HL-60/S4 treated with retinoic acid at 250 ng/mL for 4 days and 3 days (cell line): ENCODE measurements at regions not wholly inside any gene's neighbourhood (a gene's known extent, or its start where the extent isn't known, plus 50 kb on each side); places are given as distances from the start of the nearest gene placed in this dataset.

Source experiments
- in situ Hi-C: fragments of 300-500 bp; cut with MboI; formaldehyde crosslinking; loops from 2 replicates; pipeline ENCODE4 v1.7.0; 2022; ENCODE audit warnings: low sequenced_read_pairs

- in situ Hi-C loops, result loop anchor here (25.0 kb wide), 1 partner anchor 517 kb away; no protein-coding TSS in a partner anchor
These were observed 120.5 kb downstream of the PMAIP1 start for GRCh38 chr18:60020107-60020925.

DNA sequence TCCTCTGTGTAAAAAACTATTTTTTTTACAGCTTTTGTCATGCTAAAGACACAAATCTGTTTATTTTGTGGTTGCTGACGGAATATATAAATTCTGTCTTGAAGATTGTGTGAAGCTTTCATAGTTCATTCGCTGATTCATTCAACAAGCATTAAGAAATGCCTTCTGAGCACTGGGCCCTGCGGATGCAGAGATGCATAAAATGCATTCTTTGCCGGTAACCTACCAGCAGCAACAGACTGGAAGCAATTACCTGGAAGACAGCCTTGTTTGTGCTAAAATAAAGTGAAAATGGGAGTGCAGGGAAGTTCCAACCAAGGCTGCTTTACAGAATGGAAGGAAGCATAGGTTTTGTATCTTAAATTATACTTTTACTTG lies 119.7 kb downstream of the PMAIP1 start:
- in situ Hi-C loops, result loop anchor here (25.0 kb wide), 1 partner anchor 518 kb away; no protein-coding TSS in a partner anchor

- in situ Hi-C loops, result loop anchor here (25.0 kb wide), 1 partner anchor 518 kb away; no protein-coding TSS in a partner anchor
These were observed 119.0 kb downstream of the PMAIP1 start for GRCh38 chr18:60018618-60019462.

- in situ Hi-C loops, result loop anchor here (25.0 kb wide), 1 partner anchor 519 kb away; no protein-coding TSS in a partner anchor
These were observed 118.3 kb downstream of the PMAIP1 start for GRCh38 chr18:60018134-60018533.

- in situ Hi-C loops, result loop anchor here (25.0 kb wide), 1 partner anchor 520 kb away; no protein-coding TSS in a partner anchor
These were observed 117.6 kb downstream of the PMAIP1 start for GRCh38 chr18:60017371-60017770.

DNA sequence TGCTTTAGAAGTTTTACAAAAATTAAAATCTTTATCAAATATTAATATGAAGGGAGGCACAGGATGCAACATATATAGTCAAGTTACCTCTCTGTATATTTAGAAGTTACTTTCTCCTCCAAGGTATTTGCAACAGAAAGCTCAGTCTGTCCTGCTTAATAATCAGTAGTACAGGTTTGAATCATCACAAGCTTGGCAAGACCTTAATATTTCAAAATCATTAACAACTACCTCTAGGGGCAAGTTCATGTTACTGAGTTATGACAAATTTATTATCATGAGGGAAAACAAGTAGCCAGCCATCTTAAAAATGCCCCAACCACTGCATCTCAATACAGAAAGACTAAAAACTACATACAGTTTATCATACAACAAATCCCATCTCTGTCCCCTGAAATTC lies 116.0 kb downstream of the PMAIP1 start:
- in situ Hi-C loops, result loop anchor here (25.0 kb wide), 1 partner anchor 521 kb away; no protein-coding TSS in a partner anchor

- in situ Hi-C loops, result loop anchor here (25.0 kb wide), 1 partner anchor 524 kb away; no protein-coding TSS in a partner anchor
These were observed 113.4 kb downstream of the PMAIP1 start for GRCh38 chr18:60013148-60013547.

DNA sequence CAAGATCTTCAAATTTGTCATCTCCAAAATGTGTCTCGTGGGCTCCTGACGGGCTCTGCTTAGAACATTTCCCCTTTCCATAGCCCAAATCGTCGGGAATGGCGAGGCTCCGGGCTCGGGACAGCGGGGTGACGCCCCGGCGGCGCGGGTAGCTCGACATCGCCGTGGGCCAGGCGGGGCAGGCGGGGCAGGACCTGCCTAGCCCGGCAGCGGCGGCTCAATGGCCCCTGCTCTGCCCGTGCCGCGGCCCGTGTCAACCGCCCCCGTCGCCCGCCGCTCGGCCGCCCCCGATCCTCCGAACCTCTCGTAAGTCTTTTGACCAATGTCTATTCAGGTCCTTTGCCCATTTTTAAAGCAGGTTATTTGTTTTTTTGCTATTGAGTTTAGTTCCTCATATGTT lies 111.2 kb downstream of the PMAIP1 start:
- in situ Hi-C loops, result loop anchor here (25.0 kb wide), 1 partner anchor 526 kb away; no protein-coding TSS in a partner anchor

- in situ Hi-C loops, result loop anchor here (25.0 kb wide), 1 partner anchor 527 kb away; no protein-coding TSS in a partner anchor
These were observed 110.7 kb downstream of the PMAIP1 start for GRCh38 chr18:60010513-60010912.

DNA sequence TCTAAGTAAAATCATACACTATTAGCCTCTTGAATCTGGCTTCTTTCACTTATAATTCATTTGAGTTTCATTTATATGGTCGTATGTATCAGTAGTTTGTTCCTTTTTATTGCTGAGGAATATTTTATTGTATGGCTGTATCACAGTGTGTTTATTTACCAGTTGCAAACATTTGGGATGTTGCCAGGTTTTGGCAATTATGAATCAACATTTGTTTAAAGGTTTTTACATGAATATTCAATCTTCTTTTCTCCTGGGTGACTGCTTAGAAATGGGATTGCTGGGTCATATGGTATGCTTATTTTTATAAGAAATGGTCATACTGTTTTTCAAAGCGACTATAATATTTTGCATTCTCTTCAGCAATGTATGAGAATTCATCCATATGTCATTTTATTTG lies 107.9 kb downstream of the PMAIP1 start:
- in situ Hi-C loops, result loop anchor here (25.0 kb wide), 1 partner anchor 530 kb away; no protein-coding TSS in a partner anchor

DNA sequence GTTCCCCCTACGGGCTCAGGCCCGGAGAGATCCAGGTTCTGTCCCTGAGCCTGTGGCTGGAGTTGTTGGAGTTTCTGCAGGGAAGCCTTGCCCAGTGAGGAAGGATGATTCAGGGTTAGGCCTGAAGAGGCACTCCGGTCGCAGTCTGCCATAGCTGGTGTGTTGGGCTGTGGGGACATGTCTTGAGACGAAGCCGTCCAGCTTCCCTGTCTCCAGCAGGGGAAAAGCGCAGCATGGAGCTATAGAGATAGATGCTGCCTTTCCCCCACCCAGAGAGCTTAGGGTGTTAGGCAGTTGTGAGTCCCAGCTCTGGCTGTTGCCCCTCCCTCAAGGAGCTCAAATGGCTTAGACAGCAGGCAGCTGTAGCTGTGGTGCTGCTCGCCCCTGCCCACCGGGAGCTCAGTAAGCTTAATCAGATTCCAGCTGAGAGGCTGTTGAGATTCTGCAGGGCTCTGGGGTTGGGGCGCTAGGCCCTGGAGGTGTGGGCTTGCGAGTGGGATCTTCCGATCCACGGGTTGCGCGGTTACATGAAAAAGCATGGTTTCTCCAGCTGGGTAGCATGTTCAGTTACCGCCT lies 103.9 kb downstream of the PMAIP1 start:
- in situ Hi-C loops, result loop anchor here (25.0 kb wide), 1 partner anchor 534 kb away; no protein-coding TSS in a partner anchor

DNA sequence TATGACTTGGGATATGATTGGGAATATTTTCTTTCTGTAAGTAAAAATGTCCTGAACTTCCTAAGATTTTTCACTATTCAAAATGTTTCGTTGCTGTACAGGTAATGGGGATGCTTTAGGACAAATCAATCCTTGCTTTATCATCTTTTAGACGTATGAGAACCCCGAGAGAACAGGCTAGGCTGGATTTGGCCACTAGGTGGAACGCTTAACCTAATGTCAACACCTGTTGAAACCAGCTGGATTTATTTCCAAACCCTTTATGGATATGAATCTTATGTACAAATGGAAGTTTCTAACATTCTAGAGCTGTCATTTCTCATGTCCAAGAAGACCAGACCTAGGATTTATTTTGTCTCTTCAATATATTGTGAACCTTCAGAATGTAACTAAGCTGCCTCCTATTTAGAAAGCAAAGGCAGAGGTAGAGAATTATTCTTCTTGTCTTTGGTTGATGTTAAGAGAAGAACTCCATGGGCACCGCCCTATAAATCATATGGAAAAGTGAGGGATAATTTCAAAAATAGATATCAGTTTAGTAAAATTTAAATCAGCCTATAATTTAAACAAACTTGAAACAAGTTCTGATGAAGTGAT lies 96.7 kb downstream of the PMAIP1 start:
- in situ Hi-C loops, result loop anchor here (25.0 kb wide), 1 partner anchor 159 kb away; no protein-coding TSS in a partner anchor

DNA sequence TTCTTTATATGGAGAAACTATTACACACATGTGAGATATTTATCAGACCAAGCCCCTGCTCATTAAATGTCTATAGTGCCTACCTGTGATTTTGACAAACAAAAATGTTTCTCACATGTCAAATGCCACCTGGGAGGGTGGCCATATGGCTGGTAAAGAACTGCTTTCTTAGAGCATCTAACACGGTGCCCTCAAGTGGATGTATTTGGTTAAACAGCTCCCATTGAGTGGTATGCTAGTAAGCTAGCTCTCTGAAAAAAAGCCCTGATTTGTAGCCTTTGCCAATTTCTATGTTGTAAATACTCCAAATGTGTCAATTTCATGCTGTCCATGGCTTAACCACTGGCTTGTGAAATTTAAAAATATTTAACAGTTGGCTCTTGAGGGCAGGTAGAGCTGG lies 94.6 kb downstream of the PMAIP1 start:
- in situ Hi-C loops, result loop anchor here (25.0 kb wide), 1 partner anchor 157 kb away; no protein-coding TSS in a partner anchor

DNA sequence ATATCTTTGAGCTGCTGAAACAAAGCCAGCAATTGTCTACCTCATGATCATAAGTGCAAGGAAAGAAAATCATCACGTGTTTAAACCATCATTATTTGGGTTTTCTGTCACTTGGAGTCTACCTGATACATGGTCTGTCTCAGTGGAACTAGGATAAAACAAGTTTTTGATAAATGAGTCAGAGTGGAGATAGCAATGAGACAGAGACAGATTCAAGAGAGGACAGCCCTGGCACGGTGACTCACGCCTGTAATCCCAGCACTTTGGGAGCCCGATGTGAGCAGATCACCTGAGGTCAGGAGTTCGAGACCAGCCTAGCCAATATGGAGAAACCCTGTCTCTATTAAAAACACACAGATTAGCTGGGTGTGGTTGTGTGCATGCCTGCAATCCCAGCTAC lies 93.8 kb downstream of the PMAIP1 start:
- in situ Hi-C loops, result loop anchor here (25.0 kb wide), 1 partner anchor 156 kb away; no protein-coding TSS in a partner anchor

DNA sequence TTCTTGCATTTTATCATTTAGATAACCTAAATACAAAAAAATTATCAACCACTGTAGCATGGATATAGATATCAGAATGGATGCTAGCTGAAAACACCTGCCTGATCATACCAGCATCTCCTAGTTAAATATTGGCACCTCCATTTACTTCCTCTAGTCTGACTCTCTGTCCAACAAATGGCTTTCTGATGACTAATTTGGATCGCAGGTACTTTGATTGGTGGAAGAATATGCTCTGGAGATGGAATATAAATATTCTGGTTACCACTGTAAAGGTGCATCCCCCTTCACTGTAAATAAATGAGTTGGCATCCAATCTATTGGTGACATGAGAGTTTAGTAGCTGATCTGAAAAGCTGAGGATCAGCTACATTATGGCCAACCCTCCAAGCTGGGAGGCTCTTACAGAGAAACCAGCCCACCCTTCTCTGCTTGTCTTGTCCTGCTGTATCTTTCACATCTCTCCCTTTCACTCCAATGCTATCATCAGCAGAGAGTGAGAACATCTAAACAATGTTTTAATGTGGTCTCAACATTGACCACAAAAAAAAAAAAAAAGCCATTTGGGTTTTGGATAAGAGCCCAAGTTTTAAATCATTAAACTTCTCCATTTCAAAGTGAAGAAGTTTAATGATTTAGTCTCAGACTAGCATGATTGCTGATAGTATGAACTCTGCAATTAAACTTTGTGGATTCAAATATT lies 90.5 kb downstream of the PMAIP1 start:
- in situ Hi-C loops, result loop anchor here (25.0 kb wide), 1 partner anchor 153 kb away; no protein-coding TSS in a partner anchor

DNA sequence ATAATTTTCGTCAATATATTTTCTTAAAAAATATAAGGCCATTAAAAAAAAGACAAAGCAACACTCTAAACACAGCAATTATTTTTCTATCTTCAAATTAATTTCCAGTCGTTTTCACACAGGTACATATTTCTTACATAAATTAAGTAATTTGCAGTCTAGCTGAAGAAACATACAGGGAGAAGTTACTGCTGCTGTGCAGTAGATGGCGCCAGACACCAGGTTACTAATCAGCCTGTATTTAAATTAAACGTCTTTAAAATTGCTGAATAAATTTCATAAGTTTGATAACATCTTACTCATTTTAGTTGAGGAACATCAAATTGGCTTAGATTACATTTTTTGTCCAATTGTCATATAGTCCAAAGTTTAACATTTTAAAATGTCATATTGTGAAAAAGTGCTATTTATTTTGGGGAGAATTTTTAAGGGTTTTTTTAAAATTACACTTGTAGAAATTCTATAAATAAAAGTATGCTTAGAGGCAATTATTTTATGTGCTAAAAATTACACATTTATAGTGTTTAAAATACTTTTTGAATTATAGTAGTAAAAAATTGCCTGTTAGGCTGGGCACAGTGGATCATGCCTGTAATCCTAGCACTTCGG lies 88.4 kb downstream of the PMAIP1 start:
- in situ Hi-C loops, result loop anchor here (25.0 kb wide), 1 partner anchor 151 kb away; no protein-coding TSS in a partner anchor

- in situ Hi-C loops, result loop anchor here (25.0 kb wide), 1 partner anchor 150 kb away; no protein-coding TSS in a partner anchor
These were observed 87.3 kb downstream of the PMAIP1 start for GRCh38 chr18:59987102-59987501.

GRCh38 chr18:59986139-59986538 lies 86.3 kb downstream of the PMAIP1 start:
- in situ Hi-C loops, result loop anchor here (25.0 kb wide), 1 partner anchor 149 kb away; no protein-coding TSS in a partner anchor

GRCh38 chr18:59985289-59985688 lies 85.5 kb downstream of the PMAIP1 start:
- in situ Hi-C loops, result loop anchor here (25.0 kb wide), 1 partner anchor 148 kb away; no protein-coding TSS in a partner anchor
